ENCODE measurements at regions not wholly inside any gene's neighbourhood (a gene's known extent, or its start where the extent isn't known, plus 50 kb on each side); places are given as distances from the start of the nearest gene placed in this dataset.

DNA sequence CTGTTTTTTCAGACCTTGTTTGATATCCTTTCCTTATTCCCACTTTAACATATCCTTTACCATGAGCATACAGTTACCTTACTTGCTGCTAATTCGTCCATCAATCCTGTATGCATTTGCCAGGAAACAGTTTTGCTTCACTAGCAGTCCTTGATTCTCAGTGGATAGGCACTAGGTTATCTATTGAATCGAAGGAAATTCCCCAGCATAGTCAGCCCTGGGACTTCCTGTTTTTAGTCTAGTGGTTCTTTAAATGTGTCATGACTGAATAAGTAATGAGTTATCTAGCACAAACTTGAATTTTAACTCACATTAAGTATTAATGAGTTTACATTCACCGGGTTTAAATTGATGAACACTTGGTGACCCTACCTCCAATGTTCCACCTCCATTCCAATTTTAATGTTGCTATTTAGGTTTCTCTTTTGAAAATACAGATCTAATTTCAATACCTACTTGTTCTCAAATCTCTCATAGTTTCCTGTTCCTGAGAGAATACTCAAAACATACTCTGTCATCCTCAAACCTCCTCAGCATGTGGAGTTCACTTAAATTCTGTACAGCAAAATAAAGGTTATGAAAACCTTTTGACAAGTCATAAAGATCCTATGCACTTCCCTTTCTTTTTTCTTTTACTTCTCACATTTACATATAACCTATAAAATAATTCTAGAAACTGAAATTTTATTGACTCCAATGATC is 1375.1 kb upstream of the TENM4 start:
- Histone ChIP-seq H3K36me3 (ENCODE audit: low read depth, low read length) (no peaks in the 10 kb centered on the region), H4K20me1 (ENCODE audit: low read length) (no peaks in the 10 kb centered on the region), H3K27ac (ENCODE audit: low read length) (no peak overlapping the region), H3K79me2 (ENCODE audit: low read length) (no peaks in the 10 kb centered on the region), H3K9me3 (ENCODE audit: low read length) (0 out of 2 replicates have a peak, but pooled peaks cover 4% of the 10 kb centered on the region), H3K4me2 (ENCODE audit: low read length) (no peak overlapping the region), H2AFZ (ENCODE audit: low read length) (no peak overlapping the region), H3K9ac (ENCODE audit: low read length) (no peak overlapping the region), H3F3A (ENCODE audit: low read length, unreplicated experiment) (no peaks in the 10 kb centered on the region), H3K4me3 (ENCODE audit: low read length) (no peak overlapping the region), H3K9me2 (replicated peaks; ENCODE audit: low read length) (no peaks in the 10 kb centered on the region), H3K4me1 (ENCODE audit: insufficient read depth, low read length) (no peaks in the 10 kb centered on the region), H3K27me3 (ENCODE audit: low read length) (no peaks in the 10 kb centered on the region)
- BruUV-seq (replicated peaks) = no TSS peak
- DNase-seq = peak; percentile 8
- intact Hi-C loops (cut with micrococcal nuclease) = no loop called here
- no peak for ATAC-seq
- TF ChIP-seq, protein P1, sequence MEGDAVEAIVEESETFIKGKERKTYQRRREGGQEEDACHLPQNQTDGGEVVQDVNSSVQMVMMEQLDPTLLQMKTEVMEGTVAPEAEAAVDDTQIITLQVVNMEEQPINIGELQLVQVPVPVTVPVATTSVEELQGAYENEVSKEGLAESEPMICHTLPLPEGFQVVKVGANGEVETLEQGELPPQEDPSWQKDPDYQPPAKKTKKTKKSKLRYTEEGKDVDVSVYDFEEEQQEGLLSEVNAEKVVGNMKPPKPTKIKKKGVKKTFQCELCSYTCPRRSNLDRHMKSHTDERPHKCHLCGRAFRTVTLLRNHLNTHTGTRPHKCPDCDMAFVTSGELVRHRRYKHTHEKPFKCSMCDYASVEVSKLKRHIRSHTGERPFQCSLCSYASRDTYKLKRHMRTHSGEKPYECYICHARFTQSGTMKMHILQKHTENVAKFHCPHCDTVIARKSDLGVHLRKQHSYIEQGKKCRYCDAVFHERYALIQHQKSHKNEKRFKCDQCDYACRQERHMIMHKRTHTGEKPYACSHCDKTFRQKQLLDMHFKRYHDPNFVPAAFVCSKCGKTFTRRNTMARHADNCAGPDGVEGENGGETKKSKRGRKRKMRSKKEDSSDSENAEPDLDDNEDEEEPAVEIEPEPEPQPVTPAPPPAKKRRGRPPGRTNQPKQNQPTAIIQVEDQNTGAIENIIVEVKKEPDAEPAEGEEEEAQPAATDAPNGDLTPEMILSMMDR (conservative IDR thresholded peaks at IDR 0.05; ENCODE audit: low read depth, low read length) = no peak
- TF ChIP-seq EZH2phosphoT487 (IDR thresholded peaks at IDR 0.05; ENCODE audit: borderline replicate concordance, low read length) = no peak
- TF ChIP-seq EZH2 (IDR thresholded peaks at IDR 0.05; ENCODE audit: low read length, unreplicated experiment) = no peak
- CTCF ChIA-PET = no interaction called here
- POLR2A ChIA-PET (ENCODE audit: unreplicated experiment) = no interaction called here

DNA sequence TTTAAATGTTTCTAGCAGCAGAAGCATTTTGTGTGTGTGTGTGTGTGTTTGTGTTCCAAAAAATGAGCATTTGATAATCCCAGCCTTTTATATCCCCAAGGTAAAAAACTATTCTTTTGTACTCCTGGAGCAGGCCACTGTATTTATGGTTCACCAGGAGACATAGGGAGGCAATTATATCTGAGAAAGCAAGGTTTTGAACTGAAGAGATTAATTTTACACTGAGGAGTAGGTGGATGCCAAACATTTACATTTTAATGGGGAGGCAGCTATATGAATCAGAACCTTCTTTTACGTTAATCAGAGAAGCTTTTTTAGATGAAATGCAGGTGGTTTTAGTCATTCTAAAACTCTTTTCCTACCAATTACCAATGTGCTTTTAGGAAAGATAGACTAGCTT is 1374.0 kb upstream of the TENM4 start:
- no peak for DNase-seq
- H3K27me3 ChIP-seq (ENCODE audit: low read length) = no peaks in the 10 kb centered on the region

DNA sequence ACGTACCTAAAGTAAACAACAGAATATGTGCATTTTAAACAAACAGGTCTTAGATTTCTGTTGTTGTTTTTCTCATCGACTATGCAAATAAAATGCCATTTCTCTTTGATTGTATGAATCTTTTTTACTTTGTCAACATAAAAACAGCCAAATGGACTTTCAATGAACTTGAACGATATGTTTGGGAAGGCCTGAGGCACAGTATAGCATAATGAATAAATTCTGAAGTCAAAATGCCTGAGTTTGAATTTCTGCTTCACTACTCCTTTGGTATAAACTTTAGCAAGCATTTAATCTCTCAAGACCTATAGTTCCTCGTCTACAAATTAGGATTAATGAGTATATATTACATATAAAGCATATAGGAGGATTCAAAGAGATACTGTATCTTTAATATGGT is 1369.9 kb upstream of the TENM4 start:
- H3K9me3 ChIP-seq (ENCODE audit: low read length) = no peaks in the 10 kb centered on the region
- no peaks in the 10 kb centered on the region for H3K27me3 ChIP-seq (ENCODE audit: low read length)
- H2AFZ ChIP-seq (ENCODE audit: low read length) = no peak overlapping the region
- BruUV-seq (replicated peaks) = no TSS peak
- no peak for TF ChIP-seq EZH2 (IDR thresholded peaks at IDR 0.05; ENCODE audit: low read length, unreplicated experiment)
- TF ChIP-seq, protein P1 (conservative IDR thresholded peaks at IDR 0.05; ENCODE audit: low read depth, low read length) = no peak
- TF ChIP-seq EZH2phosphoT487 (IDR thresholded peaks at IDR 0.05; ENCODE audit: borderline replicate concordance, low read length) = no peak
- H3K4me3 ChIP-seq (ENCODE audit: low read length) = no peak overlapping the region
- ChIA-PET CTCF (no interaction called here), POLR2A (ENCODE audit: unreplicated experiment) (no interaction called here)
- H3K4me2 ChIP-seq (ENCODE audit: low read length) = no peak overlapping the region
- H3K4me1 ChIP-seq (ENCODE audit: insufficient read depth, low read length) = no peaks in the 10 kb centered on the region
- H3K36me3 ChIP-seq (ENCODE audit: low read depth, low read length) = no peaks in the 10 kb centered on the region
- intact Hi-C loops (cut with micrococcal nuclease) = no loop called here
- no peaks in the 10 kb centered on the region for H3K9me2 ChIP-seq (replicated peaks; ENCODE audit: low read length)
- no peaks in the 10 kb centered on the region for H4K20me1 ChIP-seq (ENCODE audit: low read length)
- H3F3A ChIP-seq (ENCODE audit: low read length, unreplicated experiment) = no peaks in the 10 kb centered on the region
- no peak overlapping the region for H3K9ac ChIP-seq (ENCODE audit: low read length)
- ATAC-seq (no peak), DNase-seq (no peak)
- H3K79me2 ChIP-seq (ENCODE audit: low read length) = no peaks in the 10 kb centered on the region
- no peak overlapping the region for H3K27ac ChIP-seq (ENCODE audit: low read length)

More for the DNA sequence above, 1374.0 kb upstream of the TENM4 start:
- Histone ChIP-seq H3K27ac (ENCODE audit: low read length) (no peak overlapping the region), H3K4me3 (ENCODE audit: low read length) (no peak overlapping the region), H3K36me3 (ENCODE audit: low read depth, low read length) (no peaks in the 10 kb centered on the region), H3K9me3 (ENCODE audit: low read length) (0 out of 2 replicates have a peak, but pooled peaks cover 4% of the 10 kb centered on the region), H3K4me2 (ENCODE audit: low read length) (no peak overlapping the region), H3K4me1 (ENCODE audit: insufficient read depth, low read length) (no peaks in the 10 kb centered on the region), H3K79me2 (ENCODE audit: low read length) (no peaks in the 10 kb centered on the region), H3F3A (ENCODE audit: low read length, unreplicated experiment) (no peaks in the 10 kb centered on the region), H4K20me1 (ENCODE audit: low read length) (no peaks in the 10 kb centered on the region), H3K9me2 (replicated peaks; ENCODE audit: low read length) (no peaks in the 10 kb centered on the region), H3K9ac (ENCODE audit: low read length) (no peak overlapping the region), H2AFZ (ENCODE audit: low read length) (no peak overlapping the region)
- intact Hi-C loops (cut with micrococcal nuclease) = no loop called here
- BruUV-seq (replicated peaks) = no TSS peak
- POLR2A ChIA-PET (ENCODE audit: unreplicated experiment) = no interaction called here
- TF ChIP-seq, protein P1 (conservative IDR thresholded peaks at IDR 0.05; ENCODE audit: low read depth, low read length) = no peak
- TF ChIP-seq EZH2phosphoT487 (IDR thresholded peaks at IDR 0.05; ENCODE audit: borderline replicate concordance, low read length) = no peak
- no peak for TF ChIP-seq EZH2 (IDR thresholded peaks at IDR 0.05; ENCODE audit: low read length, unreplicated experiment)
- no peak for ATAC-seq
- CTCF ChIA-PET = no interaction called here

All from PC-3 (cell line).